Tongue (tissue), 1 donor: ENCODE measurements at regions not wholly inside any gene's neighbourhood (a gene's known extent, or its start where the extent isn't known, plus 50 kb on each side); places are given as distances from the start of the nearest gene placed in this dataset.
"Not testable (repeated sequence)": the region's sequence is repeated elsewhere in the genome, so short reads cannot be mapped to it uniquely, and the experiment has no call there.

Source experiments
- DNase-seq: peaks from one replicate; pipeline ENCODE4 v3.0.0-alpha.2; 2015

DNA sequence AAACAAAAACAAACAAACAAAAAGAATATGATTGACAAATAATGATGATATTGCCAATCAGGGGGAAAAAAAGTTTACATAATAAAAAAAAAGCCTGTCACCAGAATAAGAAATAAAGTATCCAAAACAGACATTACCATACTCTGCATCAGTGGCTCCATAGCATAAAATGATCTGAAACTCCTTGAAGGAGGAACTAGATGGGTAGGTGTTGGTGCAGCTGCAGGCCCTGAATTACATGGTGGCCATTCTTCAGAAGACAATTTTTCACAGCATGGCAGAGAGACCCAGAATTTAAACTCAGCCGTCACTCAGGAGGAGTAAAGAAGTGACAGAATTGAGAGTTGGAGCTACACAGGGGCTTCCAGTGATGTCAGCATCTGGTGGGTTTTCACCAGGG lies 60.2 kb downstream of the GLUL start:
- no peak for DNase-seq

DNA sequence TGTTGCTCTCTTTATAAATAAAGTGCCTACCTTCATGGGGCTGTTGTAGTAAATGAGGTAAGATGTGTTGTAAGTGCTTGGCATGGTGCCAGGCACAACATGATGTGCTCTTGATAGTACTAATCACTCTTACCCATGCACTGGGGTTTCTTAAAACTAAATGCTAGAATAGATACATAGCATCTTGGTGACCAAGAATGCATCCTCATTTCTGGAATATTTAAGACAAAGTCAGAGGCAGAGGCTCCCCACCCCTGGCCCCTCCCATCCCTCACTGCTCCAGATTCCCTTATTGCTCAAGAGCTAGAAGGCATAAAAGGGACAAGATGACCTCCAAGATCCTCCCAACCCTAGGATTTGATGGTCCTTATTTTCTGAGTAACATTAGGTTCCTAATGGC lies 61.3 kb downstream of the GLUL start:
- DNase-seq = peak; percentile 15

DNA sequence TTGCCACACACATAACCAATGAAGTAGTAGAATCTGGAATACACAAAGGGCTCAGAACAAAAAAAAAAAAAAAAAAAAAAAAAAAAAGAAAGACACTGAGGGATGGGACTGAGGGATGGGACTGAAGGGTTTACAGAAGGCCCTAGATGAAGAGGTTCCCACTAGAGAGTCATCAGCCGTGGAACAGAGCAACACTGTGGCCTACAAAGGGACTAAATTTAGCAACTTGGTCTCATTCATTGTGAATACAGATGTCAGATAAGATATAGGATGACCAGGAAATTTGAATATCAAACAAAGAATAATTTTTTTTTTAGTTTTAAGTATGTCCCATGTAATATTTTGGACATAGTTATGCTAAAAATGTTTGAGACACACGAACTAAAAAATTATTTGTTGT lies 62.1 kb downstream of the GLUL start:
- DNase-seq = no peak

DNA sequence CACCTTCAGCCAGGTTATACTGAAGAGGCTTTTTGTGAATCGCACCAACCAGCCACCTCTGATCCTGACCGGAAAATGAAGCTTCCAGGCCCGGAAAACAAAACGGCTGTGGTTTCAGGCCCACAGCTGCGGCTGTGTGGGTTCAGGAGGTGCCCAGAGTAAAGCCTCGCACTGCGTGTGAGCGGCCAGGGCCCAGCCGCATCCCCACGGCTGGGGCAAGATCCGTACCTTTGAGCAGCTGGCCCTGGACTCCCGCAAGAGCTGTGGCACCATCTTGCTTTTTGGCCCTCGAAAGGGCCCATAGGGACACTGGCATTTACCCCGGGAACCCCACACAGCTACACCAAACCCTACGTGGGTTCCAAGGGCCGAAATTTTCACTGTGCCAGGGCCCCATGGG lies 63.0 kb downstream of the GLUL start:
- no peak for DNase-seq

DNA sequence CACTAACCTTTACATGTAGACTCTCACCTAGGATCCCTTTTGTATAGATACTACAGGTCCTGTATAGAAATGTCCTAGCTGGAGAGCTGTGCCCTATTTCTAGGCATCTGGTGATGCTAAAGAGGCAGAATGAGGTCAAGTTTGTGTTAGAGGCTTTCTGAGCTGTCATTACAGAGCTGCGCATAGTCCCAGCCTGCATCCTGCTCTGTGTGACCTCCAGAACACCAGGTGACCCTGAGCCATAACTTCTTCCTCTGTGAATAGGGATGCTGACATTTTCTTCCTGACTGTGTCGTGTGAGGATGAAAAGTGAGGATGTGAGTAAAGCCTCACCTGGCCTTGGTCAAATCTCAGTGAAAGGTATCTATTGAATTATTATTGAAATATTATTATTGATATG lies 66.3 kb downstream of the GLUL start:
- DNase-seq = no peak

DNA sequence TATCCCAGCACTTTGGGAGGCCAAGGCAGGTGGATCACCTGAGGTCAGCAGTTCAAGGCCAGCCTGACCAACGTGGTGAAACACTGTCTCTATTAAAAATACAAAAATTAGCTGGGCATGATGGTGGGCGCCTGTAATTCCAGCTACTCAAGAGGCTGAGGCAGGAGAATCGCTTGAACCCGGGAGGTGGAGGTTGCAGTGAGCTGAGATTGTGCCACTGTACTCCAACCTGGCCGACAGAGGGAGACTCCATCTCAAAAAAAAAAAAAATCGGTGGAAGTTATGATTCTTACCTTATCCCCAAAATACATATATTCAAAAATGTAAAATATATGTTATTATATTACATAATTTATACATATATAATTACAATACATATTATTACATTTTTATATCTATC lies 70.1 kb downstream of the GLUL start:
- not testable (repeated sequence) for DNase-seq

DNA sequence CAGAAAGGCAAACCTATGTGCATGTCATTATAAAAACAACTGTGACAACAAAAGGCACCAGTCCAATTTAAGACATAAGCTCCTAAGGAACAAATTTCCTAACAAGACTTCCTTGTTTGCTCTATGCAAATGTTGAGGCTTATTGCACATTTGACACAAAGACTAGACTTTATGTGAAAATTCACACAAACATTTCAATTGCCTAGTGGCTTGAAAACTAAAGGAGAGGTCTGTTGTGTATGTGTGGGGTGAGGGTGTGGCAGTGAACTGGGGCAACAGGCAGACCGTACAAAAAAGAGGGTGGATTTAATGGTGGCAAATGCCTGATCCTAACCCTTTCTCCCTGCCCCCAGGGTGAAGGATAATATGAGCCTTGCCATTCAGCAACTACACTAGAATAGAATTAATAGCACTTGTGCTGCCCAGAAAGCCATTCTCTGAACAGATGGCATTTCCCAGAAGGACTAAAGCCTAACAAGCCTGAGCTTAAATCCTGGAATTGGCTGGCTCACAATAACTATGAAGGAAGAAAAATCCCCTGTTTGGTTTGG lies 73.9 kb downstream of the GLUL start:
- peak; percentile 92 for DNase-seq

DNA sequence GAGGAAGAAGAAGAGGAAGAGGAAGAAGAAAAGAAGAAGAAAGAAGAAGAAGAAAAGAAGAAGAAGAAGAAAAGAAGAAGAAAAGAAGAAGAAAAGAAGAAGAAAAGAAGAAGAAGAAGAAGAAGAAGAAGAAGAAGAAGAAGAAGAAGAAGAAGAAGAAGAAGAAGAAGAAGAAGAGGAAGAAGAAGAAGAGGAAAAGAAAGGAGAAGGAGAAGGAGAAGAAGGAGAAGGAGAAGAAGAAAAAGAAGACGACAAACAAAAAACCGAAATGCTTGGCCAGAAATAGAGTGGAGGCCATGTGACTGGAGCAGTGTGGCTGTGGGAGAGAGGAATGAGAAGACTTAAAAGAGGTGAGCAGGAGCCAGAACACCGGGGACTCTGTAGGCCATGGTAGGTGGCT lies 75.1 kb downstream of the GLUL start:
- not testable (repeated sequence) for DNase-seq

DNA sequence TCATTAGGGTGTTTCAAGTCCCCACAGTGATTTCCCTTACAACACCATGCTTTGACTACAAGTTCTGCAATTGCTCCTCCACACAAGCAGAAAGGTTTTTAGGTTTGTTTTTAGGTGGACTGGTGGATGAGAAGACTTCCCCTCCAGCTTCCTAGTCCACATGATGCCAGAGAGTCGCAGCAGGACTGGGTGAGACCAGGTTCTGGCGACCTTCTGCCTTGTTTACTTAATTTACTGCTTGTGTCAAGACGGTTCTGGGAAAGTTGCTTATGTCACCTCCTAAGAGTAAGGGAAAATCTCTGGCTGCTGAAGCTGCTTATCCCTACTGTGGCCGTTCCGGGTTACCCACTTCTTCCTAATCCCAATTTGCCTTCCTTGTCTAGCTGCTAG lies 76.4 kb downstream of the GLUL start:
- no peak for DNase-seq

DNA sequence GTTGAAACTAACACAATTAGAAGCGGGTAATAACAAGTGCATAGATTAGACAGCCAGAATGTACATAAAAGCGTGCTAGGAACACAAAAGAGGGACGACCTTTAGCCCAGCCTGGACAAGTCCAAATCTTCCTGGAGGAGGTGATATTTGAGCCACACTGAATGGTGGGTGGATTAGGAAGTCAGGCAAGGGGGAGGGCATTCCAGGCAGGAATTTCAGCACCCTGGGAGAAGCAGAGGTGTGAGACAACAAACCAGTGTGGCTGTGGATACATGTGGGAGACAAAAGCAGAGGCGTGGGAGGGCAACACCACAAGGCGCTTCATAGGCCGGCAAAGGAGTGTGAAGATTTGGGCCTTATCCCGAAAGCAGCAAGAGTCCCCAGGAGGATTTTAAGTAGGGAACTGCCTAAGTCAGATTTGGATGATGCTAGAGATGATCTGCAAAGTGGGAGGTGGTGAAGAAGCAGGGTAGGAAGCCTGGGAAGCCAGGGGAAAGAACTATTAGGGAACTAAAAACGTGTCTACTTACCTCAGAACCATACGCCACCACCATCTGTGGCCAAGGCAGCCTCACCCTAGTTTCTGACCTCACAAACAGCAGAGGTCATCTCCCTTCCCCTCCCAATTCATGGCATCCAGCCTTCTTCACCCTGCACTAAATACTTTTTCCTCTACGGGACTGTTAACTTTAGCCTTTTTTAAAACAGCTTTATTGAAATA lies 81.8 kb downstream of the GLUL start:
- no peak for DNase-seq

DNA sequence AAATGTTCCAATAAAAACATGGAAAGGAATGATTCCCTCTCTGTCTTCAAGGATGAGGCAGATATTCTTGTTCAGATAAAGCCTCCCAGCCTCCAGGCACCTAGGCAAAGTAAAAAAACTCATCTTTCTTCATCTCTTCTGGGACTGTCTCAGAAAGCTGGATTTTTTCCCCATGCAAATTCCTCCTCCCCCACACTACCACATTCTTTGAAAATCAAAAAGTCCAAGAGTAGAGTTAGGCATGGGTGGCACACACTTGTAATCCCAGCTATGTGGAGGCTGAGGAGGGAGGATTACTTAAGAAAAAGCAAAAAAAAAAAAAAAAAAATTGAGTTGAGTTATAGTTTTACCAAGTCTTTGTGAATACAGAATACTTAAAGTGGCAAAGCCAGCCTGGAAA lies 82.8 kb downstream of the GLUL start:
- no peak for DNase-seq

DNA sequence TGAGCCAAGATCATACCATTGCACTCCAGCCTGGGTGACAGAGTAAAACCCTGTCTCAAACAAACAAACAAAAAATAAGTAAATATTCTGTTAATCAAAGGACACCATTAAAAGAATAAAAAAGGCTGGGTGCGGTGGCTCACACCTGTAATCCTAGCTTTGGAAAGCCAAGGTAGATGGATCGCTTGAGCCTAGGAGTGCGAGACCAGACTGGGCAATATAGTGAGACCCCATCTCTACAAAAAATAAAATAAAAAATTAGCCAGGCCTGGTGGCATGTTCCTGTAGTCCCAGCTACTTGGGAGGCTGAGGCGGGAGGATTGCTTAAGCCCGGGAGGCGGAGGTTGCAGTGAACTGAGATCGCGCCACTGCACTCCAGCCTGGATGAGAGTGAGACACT lies 84.1 kb downstream of the GLUL start:
- DNase-seq = not testable (repeated sequence)

DNA sequence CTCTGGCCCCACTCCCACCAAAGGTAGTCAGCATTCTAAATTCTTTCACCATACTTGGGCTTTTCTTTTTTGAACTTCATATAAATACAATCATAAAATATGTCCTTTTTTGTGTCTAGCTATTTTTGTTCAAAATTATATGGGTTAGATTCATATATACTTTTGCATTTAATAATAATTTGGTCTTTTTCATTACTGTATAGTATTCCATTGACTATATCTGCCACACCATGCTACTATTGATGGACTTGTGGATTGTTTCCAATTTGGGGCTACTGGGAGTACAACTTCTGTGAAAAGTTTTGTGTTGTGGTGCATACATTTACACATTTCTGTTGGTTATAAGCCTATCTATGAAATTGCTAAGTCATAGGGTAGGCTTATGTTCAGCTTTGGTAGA lies 85.7 kb downstream of the GLUL start:
- no peak for DNase-seq

DNA sequence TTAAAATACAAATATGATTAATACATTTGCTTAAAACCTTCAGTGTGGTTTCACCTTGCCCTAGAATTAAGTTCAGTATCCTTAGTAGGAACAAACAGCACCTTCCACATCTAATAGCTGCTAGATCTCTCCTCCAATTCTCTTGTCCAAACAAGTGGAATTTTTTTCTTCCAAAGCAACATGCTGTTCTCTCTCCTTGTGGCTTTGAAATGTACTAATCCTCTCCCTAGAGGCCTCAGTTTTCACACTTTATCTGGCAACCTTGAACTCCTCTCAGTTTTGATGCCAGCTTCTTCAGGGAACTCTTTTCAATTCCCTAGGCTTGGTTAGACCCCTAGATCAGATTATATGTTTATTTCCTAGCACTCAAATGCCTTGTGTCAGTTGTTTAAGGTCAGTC lies 87.0 kb downstream of the GLUL start:
- DNase-seq = no peak

DNA sequence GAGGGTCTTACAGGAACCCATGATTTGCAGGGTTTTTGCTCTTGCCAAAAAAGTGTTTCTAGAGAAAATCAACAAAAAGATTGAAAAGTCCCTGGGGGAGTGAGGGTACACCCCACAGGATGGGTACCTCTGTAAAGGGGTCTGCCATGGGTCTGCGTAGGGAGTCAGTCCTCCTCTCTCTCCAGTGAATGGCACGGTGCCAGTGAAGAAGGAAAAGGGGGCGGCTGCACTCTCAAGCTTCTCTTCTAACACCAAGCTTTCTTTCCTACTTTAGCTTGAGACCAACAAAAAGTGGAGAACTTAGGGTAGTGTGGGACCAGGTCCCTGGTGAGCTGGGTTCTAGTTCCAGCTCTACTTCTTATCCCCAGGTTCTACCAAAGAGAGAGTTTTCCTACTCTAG lies 87.4 kb downstream of the GLUL start:
- peak; percentile 32 for DNase-seq

DNA sequence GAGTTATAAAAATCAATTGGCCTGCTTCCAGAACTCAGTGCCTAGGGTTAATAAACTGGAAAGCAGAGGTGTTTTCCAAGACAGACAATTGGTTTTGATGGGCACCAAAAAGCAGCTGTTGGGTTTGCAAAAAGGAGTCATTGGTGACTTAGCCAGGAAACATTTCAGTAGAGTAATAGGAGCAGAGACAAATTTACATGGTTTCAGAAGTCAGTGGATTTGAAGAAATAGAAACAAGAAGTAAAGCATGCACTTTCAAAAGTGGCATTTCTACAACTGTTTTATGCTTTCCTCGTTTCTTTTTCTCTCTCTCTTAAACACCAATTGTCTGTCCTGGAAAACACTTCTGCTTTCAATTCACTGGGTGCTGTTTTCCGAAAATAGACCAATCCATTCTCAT lies 87.8 kb downstream of the GLUL start:
- DNase-seq = peak; percentile 31

DNA sequence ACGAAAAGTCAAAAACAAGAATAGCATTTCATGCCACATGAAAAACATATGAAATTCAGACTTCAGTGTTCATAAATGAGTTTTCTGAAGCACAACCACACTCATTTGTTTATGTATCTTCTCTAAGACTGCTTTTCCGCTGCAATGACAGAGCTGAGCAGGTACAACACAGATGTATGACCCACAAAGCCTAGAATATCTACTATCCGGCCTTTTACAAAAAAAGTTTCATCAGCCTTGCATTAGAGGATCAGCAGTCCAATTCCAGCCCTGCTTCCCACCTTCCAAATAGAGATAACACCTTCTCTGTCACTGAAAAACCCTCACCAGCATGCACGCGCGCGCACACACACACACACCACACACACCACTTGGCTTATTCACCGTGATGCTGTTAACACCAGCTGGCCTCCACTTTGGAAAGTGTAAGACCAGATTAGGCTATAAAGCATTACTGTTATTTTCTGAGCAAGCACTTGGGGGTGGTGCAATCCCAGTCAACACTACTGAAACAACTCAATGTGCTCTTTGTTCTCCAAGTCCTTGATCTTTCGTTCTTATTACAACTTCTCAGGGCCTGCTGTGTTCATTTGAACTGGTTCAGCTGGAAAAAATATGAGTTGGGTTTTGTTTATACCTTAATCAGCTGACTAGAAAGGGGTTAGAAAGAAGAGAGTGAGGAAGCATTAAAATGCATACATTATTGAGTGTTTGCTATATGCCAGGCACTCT lies 90.0 kb downstream of the GLUL start:
- DNase-seq = peak; percentile 71

DNA sequence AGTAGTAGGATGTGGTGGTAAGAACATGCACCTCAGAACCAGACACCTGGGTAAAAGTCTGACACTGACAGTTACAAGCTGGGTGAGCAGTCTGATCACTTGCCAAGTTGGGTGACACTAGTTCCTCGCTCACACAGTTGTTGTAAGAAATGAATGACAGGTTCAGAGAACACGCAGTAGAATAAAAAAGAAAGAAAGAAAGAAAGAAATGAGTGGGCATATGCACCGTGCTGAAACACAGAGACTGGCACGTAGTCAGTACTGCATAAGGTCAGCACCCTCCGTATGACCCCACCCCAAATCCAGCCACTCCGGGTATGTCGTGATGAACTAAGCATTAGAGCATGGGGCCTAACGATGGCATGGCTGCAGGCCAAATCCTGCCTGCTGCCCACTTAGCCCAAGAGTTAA lies 90.6 kb downstream of the GLUL start:
- DNase-seq = no peak

DNA sequence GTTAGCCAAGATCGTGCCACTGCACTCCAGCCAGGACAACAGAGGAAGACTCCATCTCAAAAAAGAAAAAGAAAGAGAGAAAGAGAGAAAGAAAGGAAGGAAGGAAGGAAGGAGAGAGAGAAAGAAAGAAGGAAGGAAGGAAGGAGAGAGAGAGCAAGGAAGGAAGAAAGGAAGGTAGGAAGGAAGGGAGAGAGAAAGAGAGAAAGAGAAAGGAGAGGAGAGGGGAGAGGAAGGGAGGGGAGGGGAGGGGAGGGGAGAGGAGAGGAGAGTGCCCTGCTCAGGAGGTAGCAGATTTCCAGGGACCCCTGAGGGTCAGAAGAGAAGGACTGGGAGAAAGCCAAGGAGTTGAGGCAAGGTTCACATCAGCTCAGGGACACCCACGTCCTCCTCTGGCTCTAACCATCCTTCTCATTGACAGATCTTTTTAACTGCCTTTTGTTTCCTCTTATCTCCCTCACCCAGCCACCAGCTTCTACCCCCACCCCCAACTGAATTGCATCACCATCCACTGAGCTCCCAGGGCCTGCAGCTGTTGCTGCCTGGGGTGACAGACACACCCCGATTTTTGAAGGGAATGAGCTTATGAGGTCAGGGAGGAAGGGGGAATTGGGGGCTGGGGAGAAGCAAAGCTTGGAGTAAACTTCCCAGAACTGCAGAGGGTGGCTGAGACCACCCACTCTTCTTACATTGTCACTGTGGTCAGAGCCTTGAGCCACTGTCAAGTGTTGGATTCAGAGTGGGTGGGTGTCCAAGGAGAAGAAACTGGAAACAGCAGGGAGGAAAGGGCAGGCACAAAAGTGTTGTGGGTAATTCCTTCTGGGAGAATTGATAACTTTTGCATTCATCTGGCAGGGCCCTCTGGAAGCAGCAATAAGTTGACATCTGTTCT lies 91.6 kb downstream of the GLUL start:
- DNase-seq = peak; percentile 77

DNA sequence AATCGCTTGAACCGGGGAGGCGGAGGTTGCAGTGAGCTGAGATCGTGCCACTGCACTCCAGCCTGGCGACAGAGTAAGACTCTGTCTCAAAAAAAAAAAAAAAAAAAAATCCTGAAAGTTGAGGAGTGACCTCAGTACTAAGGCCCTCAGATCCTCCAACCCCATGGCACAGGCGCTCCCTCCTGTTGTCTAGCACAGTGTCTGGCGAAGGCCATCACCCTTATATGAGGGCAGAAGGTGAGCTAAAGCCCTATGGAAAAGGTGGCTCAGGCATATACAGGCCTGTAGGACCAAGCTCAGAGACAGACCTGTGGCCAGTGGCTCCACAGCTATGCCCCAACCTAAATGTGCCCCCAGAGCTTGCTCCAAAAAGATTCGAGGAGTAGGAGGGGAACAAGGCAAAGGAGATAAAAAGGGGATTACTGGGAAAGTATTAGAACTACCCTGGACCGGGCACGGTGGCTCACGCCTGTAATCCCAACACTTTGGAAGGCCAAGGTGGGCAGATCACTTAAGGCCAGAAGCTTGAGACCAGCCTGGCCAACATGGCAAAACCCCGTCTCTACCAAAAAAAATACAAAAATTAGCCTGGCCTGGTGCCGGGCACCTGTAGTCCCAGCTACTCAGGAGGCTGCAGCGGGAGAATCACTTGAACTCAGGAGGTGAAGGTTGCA lies 92.4 kb downstream of the GLUL start:
- DNase-seq = not testable (repeated sequence)

DNA sequence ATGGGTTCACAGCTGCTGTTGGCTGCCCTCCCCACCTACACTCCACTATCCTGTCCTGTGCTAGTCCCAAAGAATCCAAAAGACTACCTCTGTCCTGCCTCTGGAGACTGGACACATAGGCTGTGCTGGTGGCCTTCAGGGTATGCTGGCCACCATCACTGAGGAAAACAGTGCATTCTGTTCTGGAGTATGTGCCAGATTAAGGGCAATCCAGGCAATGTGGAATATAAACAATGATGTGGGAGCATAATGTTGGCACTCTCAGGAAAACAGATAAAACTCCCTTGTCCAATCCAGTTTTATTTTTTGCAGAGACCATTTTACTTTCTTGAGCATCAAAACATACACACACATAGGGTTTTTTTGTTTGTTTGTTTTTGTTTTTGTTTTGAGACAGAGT lies 94.3 kb downstream of the GLUL start:
- no peak for DNase-seq

DNA sequence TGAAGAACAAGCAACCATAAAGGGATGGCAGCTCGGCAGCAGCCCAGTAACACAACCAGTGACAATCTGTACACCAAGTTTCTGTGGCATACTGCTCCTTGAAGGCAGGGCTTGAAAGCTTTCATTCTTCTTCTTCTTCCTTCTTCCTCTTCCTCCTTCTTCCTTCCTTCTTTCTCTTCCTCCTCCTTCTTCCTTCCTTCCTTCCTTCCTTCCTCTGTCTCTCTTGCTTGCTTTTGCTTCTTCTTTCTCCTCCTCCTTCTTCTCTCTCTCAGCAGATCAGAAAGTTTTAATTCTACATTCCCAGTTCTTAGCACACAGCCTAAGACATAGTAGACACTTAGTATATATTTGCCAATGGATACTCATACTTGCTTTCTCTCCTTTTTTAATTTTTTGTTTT lies 95.9 kb downstream of the GLUL start:
- DNase-seq = no peak
